ENCODE measurements at regions not wholly inside any gene's neighbourhood (a gene's known extent, or its start where the extent isn't known, plus 50 kb on each side); places are given as distances from the start of the nearest gene placed in this dataset.

- TF ChIP-seq CTCF (IDR thresholded peaks at IDR 0.05; ENCODE audit: insufficient read depth, missing control alignments): no peak
- FAIRE-seq (no peak), DNase-seq (ENCODE audit: insufficient read length, low spot score) (no peak)
These were observed 113.9 kb upstream of the SLC35B3 start for GRCh38 chr6:8549074-8549790.

GRCh38 chr6:8546496-8546895 is 111.2 kb upstream of the SLC35B3 start:
- DNase-seq (ENCODE audit: insufficient read length, low spot score) (no peak), FAIRE-seq (no peak)
- TF ChIP-seq CTCF (IDR thresholded peaks at IDR 0.05; ENCODE audit: insufficient read depth, missing control alignments): no peak

- DNase-seq (ENCODE audit: insufficient read length, low spot score): no peak
- TF ChIP-seq CTCF (IDR thresholded peaks at IDR 0.05; ENCODE audit: insufficient read depth, missing control alignments): no peak
- FAIRE-seq: no peak
These were observed 110.0 kb upstream of the SLC35B3 start for GRCh38 chr6:8545336-8545735.

- no peak for FAIRE-seq
- no peak for DNase-seq (ENCODE audit: insufficient read length, low spot score)
- no peak for TF ChIP-seq CTCF (IDR thresholded peaks at IDR 0.05; ENCODE audit: insufficient read depth, missing control alignments)
These were observed 108.4 kb upstream of the SLC35B3 start for GRCh38 chr6:8543714-8544113.

GRCh38 chr6:8539453-8539852 is 104.1 kb upstream of the SLC35B3 start:
- no peak for FAIRE-seq
- TF ChIP-seq CTCF (IDR thresholded peaks at IDR 0.05; ENCODE audit: insufficient read depth, missing control alignments): peak; percentile 26
- DNase-seq (ENCODE audit: insufficient read length, low spot score): no peak

GRCh38 chr6:8536122-8536521 is 100.8 kb upstream of the SLC35B3 start:
- FAIRE-seq: no peak

More at GRCh38 chr6:8536122-8536521, 100.8 kb upstream of the SLC35B3 start:
- DNase-seq (ENCODE audit: insufficient read length, low spot score): no peak
- TF ChIP-seq CTCF (IDR thresholded peaks at IDR 0.05; ENCODE audit: insufficient read depth, missing control alignments): no peak

Measured in D721Med (cell line).